ENCODE measurements at regions not wholly inside any gene's neighbourhood (a gene's known extent, or its start where the extent isn't known, plus 50 kb on each side); places are given as distances from the start of the nearest gene placed in this dataset.

DNA sequence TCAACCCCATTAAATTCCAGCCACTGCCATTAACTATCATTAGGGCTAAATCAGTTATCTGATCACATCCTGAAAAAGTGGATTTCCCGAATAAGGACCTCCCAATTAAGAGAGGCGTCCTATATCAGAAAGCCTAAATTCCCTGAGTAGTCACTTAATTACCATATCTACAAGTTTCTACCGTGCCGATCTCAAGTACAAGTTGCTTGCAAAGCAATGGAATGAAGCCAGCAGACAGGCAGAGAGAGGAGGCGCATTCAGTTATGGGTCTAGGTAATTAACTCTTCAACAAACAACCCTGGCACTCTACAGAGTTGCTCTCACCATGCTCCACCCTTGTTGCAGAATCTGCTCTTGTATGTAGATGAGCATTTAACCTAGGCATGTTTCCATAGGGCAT is 494.6 kb upstream of the RUNX1 start:
- Mint-ChIP-seq H3K36me3 (ENCODE audit: low read depth) (no peaks in the 10 kb centered on the region), H3K9me3 (no peaks in the 10 kb centered on the region), H3K4me1 (ENCODE audit: low read depth) (no peaks in the 10 kb centered on the region), H3K4me3 (no peak overlapping the region), H3K27ac (no peak overlapping the region), H3K27me3 (ENCODE audit: insufficient read depth) (peaks cover 12% of the 10 kb centered on the region)
- no peak for DNase-seq (ENCODE audit: low spot score)
- intact Hi-C loops (cut with micrococcal nuclease): no loop called here

DNA sequence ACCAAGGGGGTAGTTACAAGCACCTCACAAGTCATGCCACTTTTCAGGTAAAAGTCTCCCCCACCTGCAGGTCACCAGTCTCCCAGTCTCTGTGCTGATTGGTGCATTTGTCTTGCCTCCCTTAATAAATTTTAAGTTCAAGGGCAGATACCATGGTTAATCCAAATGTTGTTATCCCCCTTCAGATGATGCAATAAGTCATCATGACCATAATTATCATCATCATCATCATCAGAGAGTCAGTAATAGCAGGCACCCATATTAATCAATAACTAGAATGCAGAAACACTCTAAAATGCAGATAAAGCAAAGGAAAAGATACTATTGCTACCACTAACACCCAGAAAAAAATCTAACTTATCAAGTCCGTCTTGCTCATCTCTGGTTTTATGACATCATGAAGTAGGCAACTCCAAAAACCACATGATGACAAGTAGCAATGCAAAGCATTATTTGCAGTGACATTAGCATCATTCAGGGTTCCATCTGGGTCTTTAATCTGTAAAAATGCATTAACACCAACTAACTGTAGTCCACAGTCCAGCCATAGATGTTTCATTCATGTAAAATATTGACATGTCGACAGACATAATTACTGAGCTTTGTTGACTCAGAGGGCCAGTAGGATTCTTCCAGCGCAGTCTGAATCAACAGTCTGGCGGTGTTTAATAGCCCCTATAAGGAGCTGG is 492.0 kb upstream of the RUNX1 start:
- Mint-ChIP-seq H3K9me3 (peaks cover 14% of the 10 kb centered on the region), H3K36me3 (ENCODE audit: low read depth) (no peaks in the 10 kb centered on the region), H3K4me1 (ENCODE audit: low read depth) (no peaks in the 10 kb centered on the region), H3K27me3 (ENCODE audit: insufficient read depth) (peaks cover 6% of the 10 kb centered on the region), H3K27ac (no peak overlapping the region), H3K4me3 (no peak overlapping the region)
- no peak for DNase-seq (ENCODE audit: low spot score)
- intact Hi-C loops (cut with micrococcal nuclease): no loop called here

DNA sequence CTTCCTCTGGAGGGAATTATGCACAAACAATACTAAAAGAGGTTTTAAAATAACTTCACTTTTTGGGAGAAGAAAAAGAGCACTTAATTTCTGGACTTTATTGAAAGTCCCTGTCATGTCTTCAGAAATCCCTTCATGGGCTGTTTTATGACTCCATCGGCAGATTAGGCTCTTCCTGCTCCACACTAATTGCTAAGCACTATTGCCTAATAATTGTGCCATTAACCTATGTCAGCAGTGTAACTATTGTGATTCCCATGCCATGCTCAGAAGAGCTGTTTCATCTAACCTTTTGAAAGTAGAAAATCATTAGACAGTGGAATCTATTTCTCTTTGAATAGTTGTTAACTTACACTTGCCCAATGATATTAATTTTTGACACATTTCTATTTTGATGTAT is 489.3 kb upstream of the RUNX1 start:
- H3K27me3 Mint-ChIP-seq (ENCODE audit: insufficient read depth): peaks cover 2% of the 10 kb centered on the region
- no peaks in the 10 kb centered on the region for H3K4me1 Mint-ChIP-seq (ENCODE audit: low read depth)
- H3K9me3 Mint-ChIP-seq: peaks cover 34% of the 10 kb centered on the region
- no peak for DNase-seq (ENCODE audit: low spot score)
- no peak overlapping the region for H3K4me3 Mint-ChIP-seq
- peaks cover 1% of the 10 kb centered on the region for H3K36me3 Mint-ChIP-seq (ENCODE audit: low read depth)
- no peak overlapping the region for H3K27ac Mint-ChIP-seq
- intact Hi-C loops (cut with micrococcal nuclease): no loop called here

DNA sequence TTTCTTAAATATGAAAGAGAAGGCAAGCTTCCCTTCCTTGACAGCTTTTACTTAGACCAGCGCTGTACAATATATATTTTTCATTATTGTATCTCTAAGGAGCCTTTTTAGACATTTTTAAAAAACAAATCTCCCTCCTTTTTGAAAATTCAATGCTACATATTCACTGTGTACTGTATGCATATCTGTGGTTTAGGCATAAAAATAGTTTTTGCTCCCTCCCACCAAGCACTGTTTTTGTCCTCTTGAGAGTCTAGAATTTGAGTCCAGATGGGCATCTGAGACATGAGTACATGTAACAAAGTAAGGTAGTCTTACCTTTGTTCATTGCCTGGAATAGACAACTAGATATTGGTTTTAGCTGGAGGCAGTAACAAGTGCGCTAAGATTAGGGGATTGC is 488.5 kb upstream of the RUNX1 start:
- H3K36me3 Mint-ChIP-seq (ENCODE audit: low read depth): peaks cover 1% of the 10 kb centered on the region
- peaks cover 34% of the 10 kb centered on the region for H3K9me3 Mint-ChIP-seq
- H3K27me3 Mint-ChIP-seq (ENCODE audit: insufficient read depth): peaks cover 2% of the 10 kb centered on the region
- no peaks in the 10 kb centered on the region for H3K4me1 Mint-ChIP-seq (ENCODE audit: low read depth)
- H3K27ac Mint-ChIP-seq: no peak overlapping the region
- intact Hi-C loops (cut with micrococcal nuclease): no loop called here
- no peak for DNase-seq (ENCODE audit: low spot score)
- H3K4me3 Mint-ChIP-seq: no peak overlapping the region

DNA sequence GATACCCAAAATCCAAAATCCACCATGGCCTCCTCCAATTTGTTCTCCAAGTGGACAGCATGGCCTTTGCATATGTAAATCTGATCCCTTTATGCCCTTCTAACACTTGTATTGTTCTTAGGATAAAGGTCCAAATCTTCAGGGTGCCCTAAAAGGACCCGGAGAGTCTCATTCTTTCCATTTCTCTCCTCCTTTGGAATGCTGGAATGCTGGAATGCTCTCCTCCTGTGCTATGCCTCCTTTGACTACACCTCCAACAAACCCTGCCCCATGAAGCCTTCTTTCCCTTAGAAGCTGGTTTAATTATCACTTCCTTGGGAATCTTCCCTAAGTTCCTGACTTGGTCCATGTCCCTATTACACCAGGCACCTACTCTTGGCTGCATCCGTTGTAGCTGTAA is 484.8 kb upstream of the RUNX1 start:
- H3K27me3 Mint-ChIP-seq (ENCODE audit: insufficient read depth): no peaks in the 10 kb centered on the region
- no peak overlapping the region for H3K4me3 Mint-ChIP-seq
- peaks cover 1% of the 10 kb centered on the region for H3K36me3 Mint-ChIP-seq (ENCODE audit: low read depth)
- no peak for DNase-seq (ENCODE audit: low spot score)
- intact Hi-C loops (cut with micrococcal nuclease): no loop called here
- H3K9me3 Mint-ChIP-seq: peaks cover 34% of the 10 kb centered on the region
- peaks cover 20% of the 10 kb centered on the region for H3K4me1 Mint-ChIP-seq (ENCODE audit: low read depth)
- H3K27ac Mint-ChIP-seq: no peak overlapping the region

DNA sequence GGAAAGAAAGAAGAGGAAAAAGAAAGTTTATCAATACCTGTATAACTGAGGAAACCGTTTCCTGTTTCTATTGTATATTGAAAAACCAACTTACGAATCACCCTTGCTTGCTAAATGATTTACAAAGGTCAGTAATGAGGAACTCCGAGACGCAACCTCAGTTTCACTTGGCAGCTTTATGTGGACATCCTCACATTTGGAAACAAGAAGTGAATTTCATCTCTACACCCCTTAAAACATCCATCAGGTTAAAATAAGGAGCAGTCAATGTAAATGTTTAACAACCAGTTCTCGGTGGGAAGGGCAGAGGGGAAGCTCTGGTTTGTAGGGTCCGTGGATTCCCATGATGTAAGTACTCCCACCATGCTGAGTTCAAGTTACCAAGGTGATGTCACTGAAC is 481.7 kb upstream of the RUNX1 start:
- intact Hi-C loops (cut with micrococcal nuclease): no loop called here
- Mint-ChIP-seq H3K4me1 (ENCODE audit: low read depth) (peaks cover 47% of the 10 kb centered on the region), H3K4me3 (no peak overlapping the region), H3K36me3 (ENCODE audit: low read depth) (peaks cover 1% of the 10 kb centered on the region), H3K27ac (no peak overlapping the region), H3K27me3 (ENCODE audit: insufficient read depth) (no peaks in the 10 kb centered on the region), H3K9me3 (peaks cover 16% of the 10 kb centered on the region)
- DNase-seq (ENCODE audit: low spot score): no peak

DNA sequence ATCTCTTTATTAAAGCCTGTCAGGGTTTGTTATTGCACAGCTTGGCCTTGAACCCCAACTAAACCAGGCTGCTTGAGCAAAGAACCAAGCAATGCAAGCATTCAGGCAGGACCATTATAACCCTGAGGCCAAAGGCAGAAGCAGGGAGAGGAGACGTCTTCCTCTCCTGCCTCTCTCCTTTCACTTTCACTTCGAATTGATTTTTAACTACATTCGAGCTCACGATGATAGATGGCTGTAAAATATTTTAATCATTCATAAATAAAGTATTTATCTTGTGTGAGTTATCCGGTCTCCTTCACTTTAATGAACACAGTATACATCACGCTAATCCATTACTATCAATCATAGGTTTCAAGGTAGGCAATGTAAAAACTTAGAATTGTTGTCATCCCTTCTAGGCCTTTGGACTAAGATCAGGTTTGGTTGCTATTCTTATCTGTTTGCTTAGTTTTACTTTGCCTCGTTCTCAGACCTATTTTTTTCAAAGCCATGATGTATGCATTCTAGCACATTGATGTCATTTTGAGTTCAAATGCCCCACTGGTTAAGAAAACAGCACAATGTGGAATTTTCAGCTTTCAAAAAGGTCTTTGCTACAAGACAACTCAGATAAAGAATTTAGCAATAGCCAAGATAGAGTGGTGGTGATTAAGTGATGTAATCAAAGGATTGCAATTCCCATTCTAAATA is 480.2 kb upstream of the RUNX1 start:
- Mint-ChIP-seq H3K27ac (peak overlapping the region; percentile 93), H3K36me3 (ENCODE audit: low read depth) (no peaks in the 10 kb centered on the region), H3K27me3 (ENCODE audit: insufficient read depth) (no peaks in the 10 kb centered on the region), H3K4me3 (peak overlapping the region; percentile 84), H3K9me3 (peaks cover 7% of the 10 kb centered on the region), H3K4me1 (ENCODE audit: low read depth) (peaks cover 61% of the 10 kb centered on the region)
- DNase-seq (ENCODE audit: low spot score): peak; percentile 9
- intact Hi-C loops (cut with micrococcal nuclease): loop anchor here (2.0 to 5.0 kb wide), 3 partner anchors 481 to 642 kb away; partner anchors contain the start of gene RUNX1

DNA sequence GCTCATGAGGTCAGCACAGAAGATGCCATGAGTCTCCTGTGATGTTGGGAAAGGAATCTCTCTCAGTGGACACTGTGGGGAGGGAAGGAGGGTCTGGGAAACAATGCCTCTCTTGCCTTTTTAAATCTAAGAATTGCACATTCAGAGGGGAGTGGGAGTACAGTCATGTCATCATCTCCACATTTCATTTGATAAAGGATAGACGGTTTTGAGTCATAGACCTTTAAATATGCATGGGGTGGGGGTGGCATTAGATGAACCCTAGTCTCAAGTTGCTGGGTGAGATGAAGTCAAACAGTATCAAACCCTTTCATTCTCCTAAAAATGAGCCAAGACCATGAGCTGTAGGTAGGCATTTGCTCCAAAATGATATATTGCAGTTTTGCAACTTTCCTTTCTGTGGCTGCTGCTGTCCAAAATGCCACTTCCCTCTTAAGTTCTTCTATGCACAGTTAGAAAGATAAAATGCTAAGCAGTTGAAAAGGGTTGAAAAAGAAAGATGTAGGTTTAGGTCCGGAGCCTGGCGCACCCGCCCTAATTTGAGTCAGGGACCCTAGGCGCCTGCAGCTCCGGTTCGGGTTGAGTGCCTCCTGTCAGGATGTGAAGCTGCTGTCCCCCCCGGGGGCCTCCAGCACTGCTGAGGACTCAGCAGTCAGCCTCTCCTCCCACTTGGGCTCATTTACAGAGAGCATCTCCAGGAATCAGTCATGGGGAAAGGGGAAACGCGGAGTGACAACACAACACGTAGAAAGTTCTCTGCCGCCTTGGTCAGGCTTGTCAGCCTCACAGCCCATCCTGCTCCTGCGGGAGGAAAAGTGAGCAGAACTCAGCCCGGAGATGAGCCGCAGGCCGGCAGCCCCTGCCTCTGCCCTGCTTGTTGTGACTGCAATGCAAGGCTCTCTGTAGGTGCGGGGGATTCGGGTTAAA is 479.3 kb upstream of the RUNX1 start:
- DNase-seq (ENCODE audit: low spot score): peak; percentile 26
- H3K27ac Mint-ChIP-seq: peak overlapping the region; percentile 93
- peaks cover 64% of the 10 kb centered on the region for H3K4me1 Mint-ChIP-seq (ENCODE audit: low read depth)
- H3K4me3 Mint-ChIP-seq: peak overlapping the region; percentile 84
- intact Hi-C loops (cut with micrococcal nuclease): loop anchor here (1.0 to 5.0 kb wide), 6 partner anchors 17 to 641 kb away; partner anchors contain the start of gene RUNX1
- no peaks in the 10 kb centered on the region for H3K9me3 Mint-ChIP-seq
- H3K27me3 Mint-ChIP-seq (ENCODE audit: insufficient read depth): no peaks in the 10 kb centered on the region
- no peaks in the 10 kb centered on the region for H3K36me3 Mint-ChIP-seq (ENCODE audit: low read depth)

DNA sequence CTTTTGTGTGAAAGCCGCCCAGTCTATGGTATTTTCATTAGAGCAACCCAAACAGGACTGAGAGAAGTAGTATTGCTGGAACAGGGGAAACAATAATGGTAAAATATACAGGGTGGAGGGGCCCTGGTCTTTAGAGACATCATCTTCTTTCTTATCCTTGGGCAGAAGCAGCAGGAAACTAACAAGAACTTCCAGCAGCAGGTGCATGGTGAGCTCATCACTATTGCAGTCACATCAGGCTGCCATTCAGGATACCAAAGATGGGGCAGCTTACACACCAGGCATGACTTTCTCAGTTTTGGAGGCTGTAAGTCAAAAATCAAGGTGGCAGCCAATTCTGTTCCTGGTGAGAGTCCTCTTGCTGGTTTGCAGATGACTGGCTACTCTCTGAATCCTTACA is 478.3 kb upstream of the RUNX1 start:
- Mint-ChIP-seq H3K9me3 (no peaks in the 10 kb centered on the region), H3K4me1 (ENCODE audit: low read depth) (peaks cover 64% of the 10 kb centered on the region), H3K4me3 (no peak overlapping the region), H3K36me3 (ENCODE audit: low read depth) (no peaks in the 10 kb centered on the region), H3K27me3 (ENCODE audit: insufficient read depth) (no peaks in the 10 kb centered on the region), H3K27ac (no peak overlapping the region)
- intact Hi-C loops (cut with micrococcal nuclease): loop anchor here (5.0 kb wide), 2 partner anchors 545 to 640 kb away; no protein-coding TSS in a partner anchor
- no peak for DNase-seq (ENCODE audit: low spot score)

DNA sequence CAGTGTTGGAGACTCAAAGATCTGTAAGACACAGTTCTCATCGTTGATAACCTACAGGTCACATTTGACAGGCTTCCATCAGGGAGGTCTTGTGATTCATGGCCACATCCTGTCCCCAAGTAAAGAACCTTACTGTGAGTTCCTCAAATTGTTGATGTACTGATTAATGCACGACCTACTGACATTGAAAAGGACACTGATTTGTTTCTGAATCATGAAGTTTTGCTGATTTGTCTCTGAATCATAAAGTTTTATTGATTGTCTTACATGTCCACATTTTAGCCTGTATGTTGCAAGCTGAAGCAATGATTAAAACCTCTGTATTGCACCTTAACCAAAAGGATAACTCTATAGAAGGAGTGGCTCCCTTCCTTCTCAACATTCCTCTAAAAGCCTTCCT is 476.3 kb upstream of the RUNX1 start:
- Mint-ChIP-seq H3K27ac (peak overlapping the region; percentile 13), H3K36me3 (ENCODE audit: low read depth) (no peaks in the 10 kb centered on the region), H3K4me1 (ENCODE audit: low read depth) (peaks cover 58% of the 10 kb centered on the region), H3K4me3 (no peak overlapping the region), H3K9me3 (no peaks in the 10 kb centered on the region), H3K27me3 (ENCODE audit: insufficient read depth) (no peaks in the 10 kb centered on the region)
- no peak for DNase-seq (ENCODE audit: low spot score)
- intact Hi-C loops (cut with micrococcal nuclease): loop anchor here (5.0 kb wide), 2 partner anchors 543 to 638 kb away; no protein-coding TSS in a partner anchor

DNA sequence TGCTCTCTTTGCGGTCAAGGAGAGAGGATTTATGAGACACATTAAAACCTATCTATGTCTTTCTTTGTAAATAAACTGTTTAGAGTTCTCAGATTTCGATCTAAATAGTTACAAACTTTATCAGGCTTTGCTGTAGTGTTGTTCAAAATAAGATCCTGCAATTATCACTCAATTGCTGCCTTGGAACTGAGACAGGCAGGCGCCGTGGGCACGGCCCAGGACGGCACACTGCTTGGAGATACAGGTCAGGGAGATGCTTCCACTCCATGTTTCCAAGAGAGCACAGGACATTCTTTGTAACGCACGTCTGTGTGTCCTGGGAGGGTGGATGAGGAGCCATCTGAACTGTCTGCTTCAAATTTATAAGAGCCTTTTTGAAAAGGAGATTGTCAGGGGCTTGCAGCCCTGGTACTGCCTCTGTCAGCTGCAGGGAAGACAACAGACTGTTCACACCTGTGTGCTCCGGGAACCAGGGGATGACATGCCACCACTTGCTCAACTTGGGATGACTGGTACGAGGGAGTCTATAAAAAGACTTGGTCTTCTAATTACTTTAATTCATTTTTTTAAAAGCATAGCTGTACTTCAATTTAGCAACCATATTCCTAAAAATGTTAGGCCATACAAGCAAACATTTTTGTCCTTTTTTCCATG is 472.9 kb upstream of the RUNX1 start:
- no peak for DNase-seq (ENCODE audit: low spot score)
- Mint-ChIP-seq H3K36me3 (ENCODE audit: low read depth) (no peaks in the 10 kb centered on the region), H3K27ac (no peak overlapping the region), H3K9me3 (no peaks in the 10 kb centered on the region), H3K4me1 (ENCODE audit: low read depth) (peaks cover 37% of the 10 kb centered on the region), H3K4me3 (no peak overlapping the region), H3K27me3 (ENCODE audit: insufficient read depth) (no peaks in the 10 kb centered on the region)
- intact Hi-C loops (cut with micrococcal nuclease): no loop called here

DNA sequence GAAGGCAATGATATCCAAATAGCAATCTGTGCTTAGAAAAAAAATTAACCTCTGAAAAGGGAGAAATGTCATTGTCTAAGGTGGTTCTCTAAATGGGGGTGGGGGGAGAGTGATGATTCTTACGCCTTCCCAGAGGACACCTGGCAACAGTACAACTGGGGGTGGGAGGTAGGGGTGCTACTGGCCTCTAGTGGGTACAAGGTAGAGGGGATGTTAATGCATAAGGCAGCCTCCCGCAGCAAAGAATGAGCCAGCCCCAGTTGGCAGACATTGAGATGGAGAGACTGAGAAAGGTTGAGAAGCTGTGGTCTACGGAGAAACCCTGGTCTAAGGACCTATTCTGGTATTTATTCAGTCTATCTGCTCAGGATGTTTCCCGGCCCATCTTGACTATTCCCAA is 472.2 kb upstream of the RUNX1 start:
- H3K36me3 Mint-ChIP-seq (ENCODE audit: low read depth): no peaks in the 10 kb centered on the region
- H3K4me1 Mint-ChIP-seq (ENCODE audit: low read depth): peaks cover 35% of the 10 kb centered on the region
- no peak for DNase-seq (ENCODE audit: low spot score)
- intact Hi-C loops (cut with micrococcal nuclease): no loop called here
- no peak overlapping the region for H3K27ac Mint-ChIP-seq
- no peaks in the 10 kb centered on the region for H3K27me3 Mint-ChIP-seq (ENCODE audit: insufficient read depth)
- H3K9me3 Mint-ChIP-seq: no peaks in the 10 kb centered on the region
- no peak overlapping the region for H3K4me3 Mint-ChIP-seq
